HepG2 (cell line): ENCODE measurements at regions not wholly inside any gene's neighbourhood (a gene's known extent, or its start where the extent isn't known, plus 50 kb on each side); places are given as distances from the start of the nearest gene placed in this dataset.

ENCODE experiments used
- ATAC-seq: fragments of 200-7000 bp; cut with Tn5 transposase; 3 replicates; pipeline ENCODE4 v1.9.1; 2020; ENCODE audit warnings: mild to moderate bottlenecking, moderate library complexity
- BruUV-seq: library from RNA; stranded (reverse); fragments of 400-500 nt; replicated peaks from 2 replicates; lab custom pipeline; 2021; lab: Mats Ljungman, UMichigan
- CTCF ChIA-PET: fragments of 300-600 bp; formaldehyde crosslinking; extraction: SDS; loops from one replicate; lab custom pipeline; 2021; ENCODE audit warnings: low total read pairs, inconsistent platforms, low intra/inter-chr PET ratio; lab: Yijun Ruan, JAX
- POLR2A ChIA-PET: fragments of 350-600 bp; sonication (Branson Sonifier 250); formaldehyde crosslinking; loops from one replicate; lab custom pipeline; 2020; ENCODE audit warnings: antibody characterized with exemption, inconsistent platforms; lab: Yijun Ruan, JAX
- DNase-seq: peaks from one replicate; pipeline ENCODE4 v3.0.0-alpha.2; 2015; ENCODE audit warnings: low spot score
- FAIRE-seq: peaks from 3 replicates; lab custom pipeline; 2011; peaks lifted over from hg19 to GRCh38; lab: Jason Lieb, UNC
- H2AFZ ChIP-seq: one replicate; pipeline ENCODE4 v1.6.1; 2011; ENCODE audit warnings: low read length, inconsistent platforms
- H3K27ac ChIP-seq: fragments of 300-600 bp; 3 replicates; pipeline ENCODE4 v1.8.0; 2011; ENCODE audit warnings: mixed run types, mild to moderate bottlenecking, mixed read lengths, low read length, inconsistent platforms; ENCODE audit not compliant: insufficient read depth; ENCODE audit errors: extremely low read length
- H3K27me3 ChIP-seq, 2 experiments: fragments of 200-600 bp in 1 of 2; 2 replicates in 1 of 2; 3 replicates in 1 of 2; pipeline versions ENCODE4 v1.6.0 to v1.8.0; 2011; ENCODE audit warnings: low read length in 2 of 2, mild to moderate bottlenecking in 2 of 2, moderate library complexity in 2 of 2, inconsistent platforms in 1 of 2; ENCODE audit not compliant: insufficient read depth in 2 of 2, control insufficient read depth in 1 of 2
- H3K36me3 ChIP-seq, 2 experiments: fragments of 200-600 bp in 1 of 2; replicated peaks in 1 of 2; 2 replicates in 1 of 2; 3 replicates in 1 of 2; pipeline versions ENCODE4 v1.5.1 to v1.8.0; 2011; ENCODE audit warnings: low read length in 2 of 2, inconsistent platforms in 1 of 2; ENCODE audit not compliant: insufficient read depth in 2 of 2, control insufficient read depth in 1 of 2
- H3K4me1 ChIP-seq: 2 replicates; pipeline ENCODE4 v1.5.1; 2012; ENCODE audit warnings: low read length, inconsistent platforms; ENCODE audit not compliant: insufficient read depth
- H3K4me2 ChIP-seq: 2 replicates; pipeline ENCODE4 v1.6.0; 2011; ENCODE audit warnings: low read depth, low read length, inconsistent platforms
- H3K4me3 ChIP-seq, 3 experiments: fragments of 200-600 bp in 1 of 3; sonication (generic), shearing (Covaris generic) in 1 of 3; replicated peaks in 1 of 3; 2 replicates each; pipeline ENCODE4 v1.5.1; 2011 to 2016; ENCODE audit warnings: low read length in 3 of 3, inconsistent platforms in 2 of 3, low read depth in 2 of 3, mild to moderate bottlenecking in 2 of 3, control low read depth in 1 of 3, mixed read lengths in 1 of 3; ENCODE audit not compliant: insufficient read depth in 1 of 3
- H3K79me2 ChIP-seq: one replicate; pipeline ENCODE4 v1.6.1; 2011; ENCODE audit warnings: low read length, inconsistent platforms; ENCODE audit not compliant: insufficient read depth
- H3K9ac ChIP-seq: 2 replicates; pipeline ENCODE4 v1.6.0; 2011; ENCODE audit warnings: mild to moderate bottlenecking, low read depth, low read length, inconsistent platforms; ENCODE audit not compliant: insufficient read depth
- H3K9me3 ChIP-seq: 2 replicates; pipeline ENCODE4 v1.5.1; 2012; ENCODE audit warnings: mild to moderate bottlenecking, low read length
- H4K20me1 ChIP-seq: 2 replicates; pipeline ENCODE4 v1.6.0; 2011; ENCODE audit warnings: inconsistent platforms, mild to moderate bottlenecking, low read length, moderate library complexity; ENCODE audit not compliant: insufficient read depth
- ELF4 ChIP-seq: sonication (generic); formaldehyde crosslinking; IDR thresholded peaks from 2 replicates; pipeline ENCODE4 v1.5.0; 2020; ENCODE audit warnings: missing genetic modification reagents, mild to moderate bottlenecking, moderate library complexity, borderline replicate concordance
- ETV5 ChIP-seq: IDR thresholded peaks from 2 replicates; pipeline ENCODE4 v1.6.1; 2018; ENCODE audit warnings: missing biosample characterization, missing genetic modification reagents, inconsistent platforms, borderline replicate concordance
- HDAC1 ChIP-seq: sonication (generic); formaldehyde crosslinking; IDR thresholded peaks from 2 replicates; pipeline ENCODE4 v1.5.1; 2020; ENCODE audit warnings: mild to moderate bottlenecking, missing genetic modification reagents
- HNF1B ChIP-seq: sonication (generic); formaldehyde crosslinking; IDR thresholded peaks from 2 replicates; pipeline ENCODE4 v1.5.1; 2020; ENCODE audit warnings: mild to moderate bottlenecking, moderate library complexity, missing genetic modification reagents
- IRX3 ChIP-seq: sonication (generic); formaldehyde crosslinking; IDR thresholded peaks from 2 replicates; pipeline ENCODE4 v1.8.1; 2023; ENCODE audit warnings: mild to moderate bottlenecking, low read depth, missing genetic modification reagents, borderline replicate concordance
- KMT2B ChIP-seq: IDR thresholded peaks from 2 replicates; pipeline ENCODE4 v1.6.1; 2016; ENCODE audit warnings: missing genetic modification reagents, missing compliant biosample characterization
- MAZ ChIP-seq, 2 experiments: sonication (generic) in 1 of 2; formaldehyde crosslinking in 1 of 2; IDR thresholded peaks; 2 replicates each; pipeline versions ENCODE4 v1.5.0 to v1.6.1; 2012 to 2020; ENCODE audit warnings: low read depth in 2 of 2, mild to moderate bottlenecking in 2 of 2, borderline replicate concordance in 1 of 2, improper control_type of control experiment in 1 of 2, low read length in 1 of 2, missing genetic modification reagents in 1 of 2, moderate library complexity in 1 of 2
- NCOA2 ChIP-seq: sonication (generic); formaldehyde crosslinking; IDR thresholded peaks from 2 replicates; pipeline ENCODE4 v1.8.0; 2022; ENCODE audit warnings: inconsistent platforms
- U2AF1 ChIP-seq: fragments of 200-400 bp; formaldehyde crosslinking; optimal IDR thresholded peaks from 2 replicates; pipeline ENCODE3; 2017; ENCODE audit warnings: mild to moderate bottlenecking, low read depth, low read length
- ZBTB20 ChIP-seq: sonication (generic); formaldehyde crosslinking; IDR thresholded peaks from 2 replicates; pipeline ENCODE4 v1.8.1; 2023; ENCODE audit warnings: missing genetic modification reagents, low read depth, mild to moderate bottlenecking, borderline replicate concordance
- ZFY ChIP-seq: sonication (generic); formaldehyde crosslinking; IDR thresholded peaks from 2 replicates; pipeline ENCODE4 v1.4.0; 2020; ENCODE audit warnings: missing genetic modification reagents
- ZMYM3 ChIP-seq: sonication (generic); formaldehyde crosslinking; IDR thresholded peaks from 2 replicates; pipeline ENCODE4 v1.5.1; 2020; ENCODE audit warnings: mild to moderate bottlenecking, missing genetic modification reagents
- ZNF414 ChIP-seq: sonication (generic); formaldehyde crosslinking; IDR thresholded peaks from 2 replicates; pipeline ENCODE4 v1.5.0; 2020; ENCODE audit warnings: missing genetic modification reagents
- ZNF576 ChIP-seq: sonication (generic); formaldehyde crosslinking; IDR thresholded peaks from 2 replicates; pipeline ENCODE4 v1.4.0; 2020; ENCODE audit warnings: mild to moderate bottlenecking, missing genetic modification reagents
- ZNF704 ChIP-seq: sonication (generic); formaldehyde crosslinking; IDR thresholded peaks from 2 replicates; pipeline ENCODE4 v1.8.1; 2023; ENCODE audit warnings: mild to moderate bottlenecking, inconsistent platforms, moderate library complexity, missing genetic modification reagents, borderline replicate concordance
- ZSCAN22 ChIP-seq: sonication (generic); formaldehyde crosslinking; IDR thresholded peaks from 2 replicates; pipeline ENCODE4 v1.4.0; 2020; ENCODE audit warnings: mild to moderate bottlenecking, missing genetic modification reagents
- WGBS: methylation state at CpG from one replicate; pipeline ENCODE4 v1.1.6; 2017; ENCODE audit warnings: low lambda C conversion rate; 5-methylcytosine and 5-hydroxymethylcytosine counted together
- in situ Hi-C: cut with HindIII; loops from 2 replicates; pipeline ENCODE4 v1.10.0; 2017; ENCODE audit warnings: low pct_unique_long_range_greater_than_20kb; ENCODE audit not compliant: extremely low pct_ligation_motif_present
- intact Hi-C: fragments of 100-400 bp; cut with micrococcal nuclease; formaldehyde crosslinking; loops from one replicate; pipeline ENCODE4 v1.10.0; 2022; ENCODE audit not compliant: unreplicated experiment
- TF ChIP-seq, protein P1 (sequence below): IDR thresholded peaks from 2 replicates; pipeline ENCODE4 v1.6.1; 2016
- TF ChIP-seq, protein P2 (sequence below): sonication (generic); formaldehyde crosslinking; IDR thresholded peaks from 2 replicates; pipeline ENCODE4 v1.4.0; 2020; ENCODE audit warnings: mild to moderate bottlenecking, missing genetic modification reagents

GRCh38 chr10:9910446-9910845 is 1107.2 kb upstream of the CELF2 start:
- intact Hi-C loops = no loop called here
- TF ChIP-seq, protein P1, sequence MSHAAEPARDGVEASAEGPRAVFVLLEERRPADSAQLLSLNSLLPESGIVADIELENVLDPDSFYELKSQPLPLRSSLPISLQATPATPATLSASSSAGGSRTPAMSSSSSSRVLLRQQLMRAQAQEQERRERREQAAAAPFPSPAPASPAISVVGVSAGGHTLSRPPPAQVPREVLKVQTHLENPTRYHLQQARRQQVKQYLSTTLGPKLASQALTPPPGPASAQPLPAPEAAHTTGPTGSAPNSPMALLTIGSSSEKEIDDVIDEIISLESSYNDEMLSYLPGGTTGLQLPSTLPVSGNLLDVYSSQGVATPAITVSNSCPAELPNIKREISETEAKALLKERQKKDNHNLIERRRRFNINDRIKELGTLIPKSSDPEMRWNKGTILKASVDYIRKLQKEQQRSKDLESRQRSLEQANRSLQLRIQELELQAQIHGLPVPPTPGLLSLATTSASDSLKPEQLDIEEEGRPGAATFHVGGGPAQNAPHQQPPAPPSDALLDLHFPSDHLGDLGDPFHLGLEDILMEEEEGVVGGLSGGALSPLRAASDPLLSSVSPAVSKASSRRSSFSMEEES (CRISPR knock-in tag) = no peak
- TF ChIP-seq IRX3 (CRISPR knock-in tag) (no peak), ZFY (CRISPR knock-in tag) (no peak), U2AF1 (no peak), ZNF576 (CRISPR knock-in tag) (no peak), NCOA2 (CRISPR knock-in tag) (no peak), ELF4 (CRISPR knock-in tag) (no peak), ZNF414 (no peak), ZSCAN22 (no peak), ZNF704 (CRISPR knock-in tag) (no peak), ETV5 (CRISPR knock-in tag) (no peak), ZMYM3 (CRISPR knock-in tag) (no peak), MAZ (IDR thresholded peaks at IDR 0.05; ENCODE audit: borderline replicate concordance, low read depth, low read length) (no peak), MAZ (CRISPR knock-in tag; IDR thresholded peaks at IDR 0.05; ENCODE audit: low read depth) (no peak), ZBTB20 (CRISPR knock-in tag) (no peak), KMT2B (CRISPR knock-in tag) (no peak), HNF1B (CRISPR knock-in tag) (no peak), HDAC1 (CRISPR knock-in tag) (no peak)
- TF ChIP-seq, protein P2, sequence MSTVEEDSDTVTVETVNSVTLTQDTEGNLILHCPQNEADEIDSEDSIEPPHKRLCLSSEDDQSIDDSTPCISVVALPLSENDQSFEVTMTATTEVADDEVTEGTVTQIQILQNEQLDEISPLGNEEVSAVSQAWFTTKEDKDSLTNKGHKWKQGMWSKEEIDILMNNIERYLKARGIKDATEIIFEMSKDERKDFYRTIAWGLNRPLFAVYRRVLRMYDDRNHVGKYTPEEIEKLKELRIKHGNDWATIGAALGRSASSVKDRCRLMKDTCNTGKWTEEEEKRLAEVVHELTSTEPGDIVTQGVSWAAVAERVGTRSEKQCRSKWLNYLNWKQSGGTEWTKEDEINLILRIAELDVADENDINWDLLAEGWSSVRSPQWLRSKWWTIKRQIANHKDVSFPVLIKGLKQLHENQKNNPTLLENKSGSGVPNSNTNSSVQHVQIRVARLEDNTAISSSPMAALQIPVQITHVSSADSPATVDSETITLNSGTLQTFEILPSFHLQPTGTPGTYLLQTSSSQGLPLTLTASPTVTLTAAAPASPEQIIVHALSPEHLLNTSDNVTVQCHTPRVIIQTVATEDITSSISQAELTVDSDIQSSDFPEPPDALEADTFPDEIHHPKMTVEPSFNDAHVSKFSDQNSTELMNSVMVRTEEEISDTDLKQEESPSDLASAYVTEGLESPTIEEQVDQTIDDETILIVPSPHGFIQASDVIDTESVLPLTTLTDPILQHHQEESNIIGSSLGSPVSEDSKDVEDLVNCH (CRISPR knock-in tag) = no peak
- H3K79me2 ChIP-seq = no peaks in the 10 kb centered on the region
- DNase-seq (no peak), FAIRE-seq (no peak), ATAC-seq (no peak)
- in situ Hi-C loops = no loop called here
- peaks cover 92% of the 10 kb centered on the region for H3K9me3 ChIP-seq
- H3K4me2 ChIP-seq = no peak overlapping the region
- WGBS = 0% methylated on average over 1 of the region's 1 CpG
- H3K27me3 ChIP-seq = no peaks in the 10 kb centered on the region
- H4K20me1 ChIP-seq = no peaks in the 10 kb centered on the region
- H3K9ac ChIP-seq = no peak overlapping the region
- no TSS peak for BruUV-seq
- ChIA-PET CTCF (no interaction called here), POLR2A (no interaction called here)
- H3K36me3 ChIP-seq = no peaks in the 10 kb centered on the region
- H3K4me3 ChIP-seq = no peak overlapping the region
- H3K27ac ChIP-seq = no peak overlapping the region
- no peaks in the 10 kb centered on the region for H3K4me1 ChIP-seq
- no peak overlapping the region for H2AFZ ChIP-seq
